Fibroblast of peridontal ligament (primary cell): ENCODE measurements at regions not wholly inside any gene's neighbourhood (a gene's known extent, or its start where the extent isn't known, plus 50 kb on each side); places are given as distances from the start of the nearest gene placed in this dataset.
"Not testable (repeated sequence)": the region's sequence is repeated elsewhere in the genome, so short reads cannot be mapped to it uniquely, and the experiment has no call there.

Experiments used
- DNase-seq: peaks from one replicate; pipeline ENCODE4 v3.0.0-alpha.2; 2010; ENCODE audit errors: extremely low read depth

DNA sequence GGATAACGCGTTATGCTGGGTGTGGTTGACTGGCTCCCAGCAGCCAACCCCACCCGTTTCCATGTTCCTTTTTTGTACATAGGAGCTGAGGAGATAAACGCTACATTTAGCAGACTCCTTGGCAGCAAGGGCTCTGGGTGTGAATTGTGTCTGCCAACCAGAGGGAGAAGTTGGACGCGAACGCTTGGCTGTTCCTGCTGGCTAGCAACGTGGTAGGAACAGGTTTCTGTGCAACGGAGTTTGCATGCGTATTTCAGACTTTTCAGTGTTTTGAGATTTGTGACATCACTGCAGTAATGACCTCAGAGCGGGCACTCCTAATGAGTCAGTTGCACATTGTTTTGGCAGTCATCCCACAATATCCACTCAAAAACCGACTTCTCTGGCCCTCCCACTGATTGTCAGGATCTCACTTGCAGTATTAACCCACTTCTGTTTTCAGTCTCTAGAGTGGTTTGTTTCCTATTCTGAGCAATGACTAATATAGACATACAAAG lies 98.7 kb upstream of the RGS1 start:
- DNase-seq, result peak; percentile 63

DNA sequence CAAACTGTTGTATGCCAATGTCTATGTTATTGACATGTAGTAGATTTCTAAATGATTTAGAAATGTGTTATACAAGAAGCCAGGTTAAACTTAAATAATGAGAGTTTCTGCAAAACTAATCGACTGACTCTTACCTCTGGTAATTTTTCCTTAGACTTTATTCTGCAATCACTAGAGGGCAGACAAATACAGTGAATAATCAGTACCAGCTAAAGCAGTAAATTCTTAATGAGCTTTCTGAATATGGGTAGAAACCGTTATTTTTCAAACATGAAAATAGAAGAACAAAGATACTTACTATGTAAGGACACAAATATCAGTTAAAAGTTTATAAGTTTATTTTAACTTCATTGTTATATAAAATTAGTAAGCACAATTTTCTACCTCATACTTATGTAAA lies 97.9 kb upstream of the RGS1 start:
- DNase-seq, result peak; percentile 81

DNA sequence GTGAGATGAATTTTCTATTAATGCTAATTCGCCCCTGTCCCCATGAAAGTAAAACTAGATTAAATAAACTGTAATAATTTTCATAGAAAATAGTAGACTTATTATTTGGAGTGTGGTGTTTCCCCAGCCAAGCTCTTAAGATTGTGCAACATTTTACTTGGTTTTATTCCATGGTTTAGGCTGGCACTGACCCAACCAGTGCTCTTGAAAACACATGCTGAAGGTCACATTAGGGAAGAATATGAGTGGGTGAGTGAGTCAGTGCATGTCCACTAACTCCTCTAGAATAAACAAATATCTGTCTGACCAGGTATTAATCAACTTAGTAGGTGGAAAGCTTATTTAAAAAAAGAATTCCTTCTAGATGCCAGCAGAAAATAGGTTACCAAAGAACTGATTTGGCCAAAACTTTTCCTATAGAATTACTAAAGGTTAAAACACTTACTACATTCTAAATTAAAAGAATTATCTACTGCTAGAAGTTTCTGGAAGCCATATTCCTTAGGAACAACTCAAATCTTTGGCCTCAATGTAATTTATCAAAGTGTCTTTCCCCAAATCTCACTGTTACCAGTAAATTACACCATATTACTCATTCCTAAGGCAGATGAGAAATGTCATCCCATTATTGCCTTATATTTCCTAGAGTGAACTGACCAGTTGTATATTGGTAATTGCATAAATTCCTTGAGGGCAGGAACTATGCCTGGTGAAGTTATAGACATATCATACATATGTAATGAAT lies 89.7 kb upstream of the RGS1 start:
- DNase-seq, result peak; percentile 99

DNA sequence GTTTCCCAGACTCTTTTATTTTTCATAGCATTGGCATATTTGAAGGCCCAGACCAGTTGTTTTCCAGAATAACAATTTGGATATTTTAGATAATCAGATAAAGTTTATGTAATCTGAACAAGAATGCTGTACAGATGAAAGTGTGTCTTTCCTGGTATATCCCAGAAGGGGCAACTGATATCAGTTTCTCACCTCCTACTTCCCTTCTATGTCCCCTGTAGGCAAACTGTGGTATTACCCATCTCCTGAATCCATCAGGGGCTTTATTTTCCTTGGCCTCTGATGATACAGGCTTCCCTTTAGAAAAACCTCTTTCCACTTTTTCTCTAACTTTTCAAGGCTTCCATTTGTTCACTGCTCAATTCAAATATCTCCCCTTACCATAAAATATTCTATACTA lies 87.5 kb upstream of the RGS1 start:
- DNase-seq, result no peak

DNA sequence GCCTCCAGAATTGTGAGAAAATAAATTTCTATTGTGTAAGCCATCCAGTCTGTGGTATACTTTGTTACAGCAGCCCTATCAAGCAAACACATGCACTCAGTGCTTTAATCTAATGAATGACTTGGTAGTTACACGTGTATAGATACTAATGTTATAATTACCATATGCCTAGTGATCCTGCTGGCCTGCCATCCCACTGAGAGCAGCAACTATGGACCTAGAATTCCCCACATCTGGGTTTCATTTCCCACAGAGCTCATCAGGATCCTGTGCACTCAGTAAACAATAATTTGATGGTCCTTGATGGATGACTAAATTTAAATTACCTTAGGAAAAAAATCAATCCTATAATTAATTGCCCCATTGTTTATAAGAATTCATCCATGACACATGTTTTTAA lies 86.5 kb upstream of the RGS1 start:
- DNase-seq, result peak; percentile 88

DNA sequence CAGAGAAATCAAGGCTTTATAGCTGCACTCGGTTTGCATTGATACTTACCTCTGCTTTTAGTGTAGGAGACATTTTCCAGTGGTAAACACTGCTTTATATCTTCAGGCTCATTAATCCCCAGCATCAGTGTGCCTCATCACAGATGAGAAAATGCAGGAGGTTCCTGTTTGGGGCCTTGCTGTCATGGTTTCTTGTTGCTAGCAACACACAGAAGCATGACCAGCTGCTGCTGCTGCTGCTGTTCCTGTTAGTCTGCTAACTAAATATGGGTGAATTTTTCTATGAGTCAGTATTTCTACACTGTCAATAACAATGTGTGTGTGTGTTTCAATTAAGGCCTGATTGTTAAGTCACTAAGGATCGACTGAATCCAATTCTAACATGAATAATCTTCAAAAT lies 85.8 kb upstream of the RGS1 start:
- peak; percentile 94 for DNase-seq

DNA sequence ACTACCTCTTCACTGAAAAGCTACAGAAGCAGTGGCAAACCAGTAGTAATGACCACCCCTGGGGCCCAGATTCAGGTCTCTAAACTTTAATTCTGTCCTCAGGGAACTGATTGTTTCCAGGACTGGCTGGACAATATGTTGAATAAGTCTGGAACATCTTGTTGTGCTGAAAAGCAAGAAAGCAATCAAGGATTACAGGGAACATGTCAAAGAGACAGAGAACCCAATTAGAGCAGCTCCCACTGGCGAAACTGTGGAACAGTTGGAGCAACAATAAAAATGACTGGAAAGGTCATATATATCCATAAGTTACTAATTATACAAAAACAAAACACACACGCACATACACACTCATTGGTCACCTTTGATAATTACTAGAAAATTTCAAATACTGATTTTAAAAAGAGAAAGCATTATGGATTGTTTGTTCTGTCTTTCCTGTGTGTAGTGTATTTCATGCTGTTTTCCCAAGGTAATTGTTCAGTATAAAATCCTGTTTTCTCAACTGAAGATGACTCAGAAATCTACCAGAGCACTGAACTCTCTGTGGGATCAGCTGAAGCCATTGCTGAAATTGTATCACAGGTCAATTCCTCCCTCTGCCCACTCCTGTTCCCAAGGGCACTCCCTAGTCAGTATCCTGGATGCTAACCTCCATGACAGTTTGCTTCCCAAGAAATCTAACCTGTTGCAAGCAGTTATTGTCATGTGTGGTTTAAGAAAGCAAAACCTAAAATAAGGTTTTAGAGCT lies 83.6 kb upstream of the RGS1 start:
- peak; percentile 55 for DNase-seq

DNA sequence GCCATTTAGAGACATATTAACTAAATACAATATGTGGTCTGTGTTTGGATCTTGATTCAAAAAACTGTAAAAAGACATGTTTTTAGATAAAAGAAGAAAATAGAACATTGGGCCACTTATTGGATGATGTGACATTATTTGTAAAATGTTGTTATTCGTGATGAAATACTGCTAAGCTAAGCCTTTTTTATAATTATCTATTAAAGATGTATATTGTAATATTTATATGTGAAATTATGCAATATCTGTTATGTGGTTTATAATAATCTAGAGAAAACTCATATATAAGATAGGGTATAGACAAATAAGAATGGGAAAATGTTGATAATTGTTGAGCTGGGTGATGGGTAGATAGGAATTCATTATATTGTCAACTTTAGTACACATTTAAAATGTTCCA lies 82.0 kb upstream of the RGS1 start:
- DNase-seq, result no peak

DNA sequence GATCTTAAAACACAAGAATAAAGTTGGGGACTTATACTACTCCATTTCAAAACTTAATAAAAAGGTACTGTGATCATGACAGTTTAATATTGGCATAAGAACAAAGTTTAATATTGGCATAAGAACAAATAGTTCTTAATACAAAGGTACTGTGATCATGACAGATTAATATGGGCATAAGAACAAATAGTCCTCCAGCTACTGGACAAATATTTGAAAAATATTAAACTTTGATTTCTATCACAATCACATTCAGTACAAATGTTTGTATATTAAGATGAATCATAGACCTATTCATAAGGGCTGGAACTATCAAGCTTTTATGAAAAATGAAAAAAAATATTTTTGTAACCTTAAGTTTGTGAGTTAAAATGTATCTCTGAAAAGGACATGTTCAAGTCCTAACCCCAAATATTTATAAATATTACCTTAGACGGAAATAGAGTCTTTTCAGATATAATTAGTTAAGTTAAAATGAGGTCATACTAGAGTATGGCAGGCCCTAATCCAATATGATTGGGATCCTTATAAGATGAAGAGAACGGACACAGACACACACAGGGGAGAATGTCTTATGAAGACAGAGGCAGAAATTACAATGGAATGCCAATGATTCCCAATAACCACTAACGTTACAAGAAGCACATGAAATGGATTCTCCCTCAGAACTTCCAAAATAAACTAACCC lies 79.1 kb upstream of the RGS1 start:
- DNase-seq, result no peak

DNA sequence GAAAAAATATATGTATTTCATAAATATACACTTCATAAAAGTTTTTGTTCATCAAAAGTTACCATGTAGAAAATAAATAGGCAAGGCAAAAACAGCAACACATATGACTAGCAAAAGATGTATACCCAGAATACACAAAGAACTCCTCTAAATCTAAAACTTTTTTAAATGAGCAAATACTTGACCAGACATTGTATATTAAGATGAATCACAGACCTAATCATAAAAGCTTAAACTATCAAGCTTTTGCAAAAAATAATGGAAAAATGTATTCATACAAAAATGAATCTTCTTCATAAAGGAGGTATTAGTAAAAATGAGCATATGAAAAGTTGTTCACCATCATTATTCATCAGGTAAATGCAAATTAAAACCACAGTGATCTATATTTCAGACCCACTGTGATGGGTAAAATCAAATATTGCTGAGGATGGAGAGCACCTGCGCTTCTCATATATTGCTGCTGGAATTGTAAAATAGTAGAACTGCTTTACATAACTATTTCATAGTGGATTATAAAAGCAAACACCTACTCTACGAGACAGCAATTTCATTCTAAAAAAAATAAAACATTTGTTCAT lies 78.3 kb upstream of the RGS1 start:
- no peak for DNase-seq

DNA sequence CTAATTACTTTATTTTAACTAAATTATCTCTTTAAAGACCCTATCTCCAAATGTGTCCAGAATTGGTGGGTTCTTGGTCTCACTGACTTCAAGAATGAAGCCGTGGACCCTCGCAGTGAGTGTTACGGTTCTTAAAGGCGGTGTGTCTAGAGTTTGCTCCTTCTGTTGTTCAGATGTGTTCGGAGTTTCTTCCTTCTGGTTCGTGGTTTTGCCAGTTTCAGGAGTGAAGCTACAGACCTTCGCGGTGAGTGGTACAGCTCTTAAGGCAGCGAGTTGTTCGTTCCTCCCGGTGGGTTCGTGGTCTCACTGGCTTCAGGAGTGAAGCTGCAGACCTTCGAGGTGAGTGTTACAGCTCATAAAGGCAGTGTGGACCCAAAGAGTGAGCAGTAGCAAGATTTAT lies 77.5 kb upstream of the RGS1 start:
- DNase-seq, result not testable (repeated sequence)

DNA sequence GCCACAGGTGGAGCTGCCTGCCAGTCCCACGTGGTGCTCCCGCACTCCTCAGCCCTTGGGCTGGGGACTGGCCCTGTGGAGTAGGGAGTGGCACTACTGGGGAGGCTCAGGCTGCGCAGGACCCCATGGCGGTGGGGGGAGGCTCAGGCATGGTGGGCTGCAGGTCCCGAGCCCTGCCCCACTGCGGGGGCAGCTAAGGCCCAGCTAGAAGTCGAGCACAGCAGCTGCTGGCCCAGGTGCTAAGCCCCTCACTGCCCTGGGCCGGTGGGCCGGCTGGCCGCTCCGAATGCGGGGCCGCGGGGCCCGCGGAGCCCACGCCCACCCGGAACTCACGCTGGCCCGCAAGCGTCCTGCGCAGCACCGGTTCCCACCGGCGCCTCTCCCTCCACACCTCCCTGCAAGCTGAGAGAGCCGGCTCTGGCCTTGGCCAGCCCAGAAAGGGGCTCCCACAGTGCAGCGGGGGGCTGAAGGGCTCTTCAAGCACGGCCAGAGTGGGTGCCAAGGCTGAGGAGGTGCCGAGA lies 76.5 kb upstream of the RGS1 start:
- not testable (repeated sequence) for DNase-seq

DNA sequence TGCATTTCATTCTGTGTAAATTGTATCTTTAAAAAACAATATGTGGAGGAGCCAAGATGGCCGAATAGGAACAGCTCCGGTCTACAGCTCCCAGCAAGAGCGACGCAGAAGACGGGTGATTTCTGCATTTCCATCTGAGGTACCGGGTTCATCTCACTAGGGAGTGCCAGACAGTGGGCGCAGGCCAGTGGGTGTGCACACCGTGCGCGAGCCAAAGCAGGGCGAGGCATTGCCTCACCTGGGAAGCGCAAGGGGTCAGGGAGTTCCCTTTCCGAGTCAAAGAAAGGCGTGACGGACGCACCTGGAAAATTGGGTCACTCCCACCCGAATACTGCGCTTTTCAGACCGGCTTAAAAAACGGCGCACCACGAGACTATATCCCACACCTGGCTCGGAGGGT lies 75.0 kb upstream of the RGS1 start:
- not testable (repeated sequence) for DNase-seq

DNA sequence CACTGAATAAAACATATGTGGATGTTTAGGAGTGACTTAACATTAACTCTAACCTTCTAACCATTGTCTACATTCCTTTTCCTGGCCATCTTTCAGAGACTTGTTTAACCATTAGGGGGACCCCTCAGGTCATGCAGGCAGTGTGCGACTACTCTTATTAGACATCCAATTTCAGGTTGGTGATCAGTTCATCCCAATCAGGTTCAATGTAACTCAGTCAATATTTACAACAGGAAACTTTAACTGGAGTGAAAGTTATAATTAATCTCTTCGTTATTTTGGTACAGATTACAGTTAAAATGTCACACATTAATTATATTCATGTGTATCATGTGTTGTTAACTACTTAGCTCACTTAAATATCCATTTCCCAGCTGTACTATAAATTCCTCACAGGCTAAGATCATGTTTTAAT lies 68.8 kb upstream of the RGS1 start:
- DNase-seq, result peak; percentile 42

DNA sequence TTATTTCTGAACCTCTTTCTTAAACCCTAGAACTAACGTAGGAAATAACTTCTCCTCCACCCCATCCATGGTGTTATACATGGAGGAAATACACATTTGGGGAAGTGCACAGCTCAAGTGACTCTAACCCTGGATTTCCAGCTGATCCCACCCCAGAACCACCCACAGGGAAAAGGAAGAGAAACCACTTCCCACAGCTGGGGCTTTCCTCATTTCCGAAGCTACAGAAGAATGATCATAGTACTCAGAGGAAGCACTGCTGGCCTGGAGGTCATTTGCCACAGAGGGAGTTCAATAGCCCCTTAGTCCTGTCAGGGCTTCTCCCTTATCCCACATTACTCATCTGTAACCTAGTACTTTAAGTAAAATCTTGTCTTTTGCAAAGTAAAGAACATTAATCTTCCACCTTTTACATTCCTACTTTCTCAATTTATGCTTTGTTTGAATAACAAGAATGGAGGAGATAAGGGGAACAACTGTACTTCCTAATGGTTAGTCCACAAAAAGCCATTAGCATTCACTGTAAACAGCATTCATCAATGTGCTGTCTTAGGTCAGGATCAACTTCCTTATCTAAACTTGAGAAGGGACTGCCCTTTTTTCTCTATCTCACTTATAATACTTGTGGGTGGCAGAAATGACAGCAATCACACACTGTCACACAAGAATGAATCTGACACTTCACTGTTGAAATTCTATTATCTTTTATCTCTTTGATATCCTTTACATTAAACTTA lies 63.0 kb upstream of the RGS1 start:
- DNase-seq, result no peak

DNA sequence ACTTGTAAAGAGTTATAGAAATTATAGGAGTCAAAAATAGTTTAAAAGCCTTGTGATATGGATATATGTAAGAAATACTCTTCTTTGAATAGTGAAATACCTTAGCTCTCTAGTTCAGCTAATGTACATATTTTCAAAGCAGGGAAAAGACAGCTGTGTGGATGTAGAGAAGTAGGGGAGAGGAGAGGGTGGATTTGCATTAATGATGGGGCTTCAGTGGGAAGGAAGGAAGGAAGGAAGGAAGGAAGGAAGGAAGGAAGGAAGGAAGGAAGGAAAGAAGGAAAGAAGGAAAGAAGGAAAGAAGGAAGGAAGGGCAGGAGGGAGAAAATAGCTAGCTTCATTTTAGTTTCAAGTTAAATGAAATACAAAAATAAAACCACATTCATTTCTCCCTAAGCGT lies 62.4 kb upstream of the RGS1 start:
- DNase-seq, result no peak

DNA sequence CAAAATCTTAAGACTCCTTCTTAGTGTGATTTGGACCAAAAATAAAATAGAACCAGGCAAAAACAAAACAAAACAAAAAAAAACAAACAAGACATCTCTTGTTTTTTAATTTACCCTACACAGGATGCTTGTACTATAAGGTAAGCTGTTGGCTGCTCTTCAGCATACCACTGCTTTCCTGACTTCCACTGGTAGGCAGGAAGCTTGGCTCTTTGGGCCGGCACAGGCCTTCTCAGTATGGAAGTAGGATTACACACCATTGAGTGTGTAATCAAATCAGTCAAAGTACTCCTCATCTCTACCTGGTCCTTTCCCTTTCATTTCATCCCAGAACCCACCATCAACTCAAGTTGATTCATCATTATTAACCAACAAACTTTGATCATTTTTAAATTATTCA lies 61.9 kb upstream of the RGS1 start:
- DNase-seq, result no peak

DNA sequence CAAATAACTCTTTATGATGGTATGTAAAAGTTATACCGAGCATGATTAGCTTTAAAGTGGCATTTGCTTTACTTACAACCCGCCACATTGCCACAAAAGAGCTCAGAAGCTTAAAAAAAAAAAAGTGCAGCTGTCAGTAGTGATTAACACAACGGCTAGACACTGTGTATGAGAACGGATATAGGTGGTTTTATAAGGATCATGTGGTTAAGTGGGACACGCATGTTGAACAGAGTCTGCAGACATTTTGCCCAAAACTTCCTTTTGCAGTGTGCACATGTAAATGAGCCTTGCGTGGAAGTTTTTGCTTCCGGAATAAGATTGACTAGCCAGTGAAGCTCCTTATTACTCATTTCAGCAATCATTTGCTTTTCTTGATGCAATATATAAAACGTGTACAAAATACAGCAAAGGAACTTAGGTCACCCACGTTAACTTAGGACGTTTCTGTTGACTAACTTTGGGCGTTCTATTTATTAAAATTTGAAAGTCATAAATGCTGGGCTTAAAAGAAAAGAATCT lies 58.7 kb upstream of the RGS1 start:
- DNase-seq, result peak; percentile 50

DNA sequence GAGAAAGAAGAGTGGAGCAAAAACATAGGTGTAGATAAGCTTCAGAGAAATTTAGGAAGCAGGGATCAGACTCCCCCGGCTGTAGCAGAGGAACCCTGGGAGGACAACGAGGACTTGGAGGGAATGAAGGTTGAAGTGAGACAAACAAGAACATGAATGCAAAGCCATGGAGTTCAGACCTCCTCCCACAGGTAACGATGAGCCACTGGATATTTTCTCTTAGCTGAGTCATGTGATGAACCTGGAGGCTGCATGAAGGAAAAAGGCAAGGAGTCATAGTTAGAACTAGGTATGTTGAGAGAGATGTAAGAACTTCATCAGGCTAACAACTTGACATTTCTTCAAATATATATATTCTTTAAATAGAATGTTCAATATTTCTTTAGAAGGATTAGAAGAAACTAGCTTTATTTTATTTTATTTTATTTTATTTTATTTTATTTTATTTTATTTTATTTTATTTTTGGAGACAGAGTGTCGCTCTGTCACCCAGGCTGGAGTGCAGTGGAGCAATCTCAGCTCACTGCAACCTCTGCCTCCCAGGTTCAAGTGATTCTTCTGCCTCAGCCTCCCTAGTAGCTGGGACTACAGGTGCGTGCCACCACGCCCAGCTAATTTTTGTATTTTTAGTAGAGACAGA lies 57.7 kb upstream of the RGS1 start:
- DNase-seq, result not testable (repeated sequence)

DNA sequence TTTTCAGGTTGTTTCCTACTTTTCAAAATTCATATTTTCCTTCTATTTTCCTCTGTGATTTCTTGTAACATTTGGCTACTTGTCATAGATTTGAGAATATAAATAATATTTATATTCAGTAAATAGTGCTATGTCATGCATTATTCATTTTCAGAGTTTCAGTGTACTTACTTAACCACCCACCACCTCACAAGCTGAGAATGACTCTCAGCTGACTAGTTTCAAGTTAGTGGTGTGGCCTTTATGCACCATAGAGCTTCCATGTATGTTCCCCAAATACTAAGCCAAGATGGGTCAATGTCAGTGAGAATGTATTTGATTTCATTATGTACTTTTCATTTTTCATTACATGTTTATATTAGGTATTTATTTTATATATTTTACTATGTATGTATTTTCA lies 56.9 kb upstream of the RGS1 start:
- DNase-seq, result no peak

DNA sequence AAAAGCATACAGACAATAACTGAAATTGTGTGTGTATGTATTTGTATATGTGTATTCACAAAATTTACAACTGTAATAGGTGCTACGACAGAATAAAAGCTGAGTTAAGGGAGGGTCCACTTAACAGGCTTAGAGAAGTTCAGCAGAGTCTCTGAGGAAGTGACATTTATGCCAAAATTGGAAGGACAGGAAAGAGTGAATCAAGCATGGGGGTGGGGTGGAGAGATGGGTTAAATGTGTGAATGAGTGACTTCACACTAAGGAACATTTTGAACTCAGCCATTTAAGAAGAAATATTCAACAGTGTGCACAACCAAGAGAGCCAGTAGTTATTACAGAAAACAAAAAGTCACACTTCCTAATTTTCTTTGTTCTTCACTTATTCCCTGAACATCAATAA lies 53.8 kb upstream of the RGS1 start:
- DNase-seq, result no peak
